ENCODE measurements at regions not wholly inside any gene's neighbourhood (a gene's known extent, or its start where the extent isn't known, plus 50 kb on each side); places are given as distances from the start of the nearest gene placed in this dataset.

- TF ChIP-seq CTCF (IDR thresholded peaks at IDR 0.05) (no peak), POLR2A (IDR thresholded peaks at IDR 0.05) (no peak), EP300 (IDR thresholded peaks at IDR 0.05) (no peak)
These were observed 620.4 kb downstream of the BRD1 start for GRCh38 chr22:49207008-49208003.

Data from tibial nerve (tissue), 4 donors.